A549 (cell line): ENCODE measurements at regions not wholly inside any gene's neighbourhood (a gene's known extent, or its start where the extent isn't known, plus 50 kb on each side); places are given as distances from the start of the nearest gene placed in this dataset.

Experiments
- ATAC-seq, 2 experiments: fragments of 200-7000 bp in 1 of 2; fragments of >200 bp in 1 of 2; cut with Nextera tagmentation in 1 of 2; cut with Tn5 transposase in 1 of 2; 3 replicates each; pipeline versions ENCODE4 v1.8.0 to v1.9.1; 2018 to 2020; ENCODE audit warnings: mild to moderate bottlenecking in 1 of 2, moderate library complexity in 1 of 2
- CTCF ChIA-PET: fragments of 300-600 bp; sonication (Branson Sonifier 250); formaldehyde crosslinking; extraction: SDS; loops from one replicate; lab custom pipeline; 2021; ENCODE audit warnings: antibody characterized with exemption, inconsistent platforms; lab: Yijun Ruan, JAX
- POLR2A ChIA-PET: fragments of 350-600 bp; formaldehyde crosslinking; extraction: SDS; loops from one replicate; lab custom pipeline; 2021; ENCODE audit warnings: antibody characterized with exemption, inconsistent platforms; lab: Yijun Ruan, JAX
- DNase-seq, 2 experiments: peaks; one replicate each; pipeline versions ENCODE4 v3.0.0 to v3.0.0-alpha.2; 2011 to 2016; ENCODE audit warnings: low read depth in 1 of 2, low spot score in 1 of 2
- FAIRE-seq: peaks from 2 replicates; lab custom pipeline; 2011; peaks lifted over from hg19 to GRCh38; lab: Jason Lieb, UNC
- H3K27ac ChIP-seq, 2 experiments: fragments of >200 bp; sonication (Bioruptor Twin); formaldehyde crosslinking; 3 replicates each; pipeline ENCODE4 v1.5.1; 2016 to 2017
- H3K4me1 ChIP-seq: fragments of >200 bp; sonication (Bioruptor Twin); formaldehyde crosslinking; 3 replicates; pipeline ENCODE4 v1.6.1; 2016
- H3K4me2 ChIP-seq: fragments of >200 bp; sonication (Bioruptor Twin); formaldehyde crosslinking; 3 replicates; pipeline ENCODE4 v1.6.1; 2016
- H3K4me3 ChIP-seq: fragments of >200 bp; sonication (Bioruptor Twin); formaldehyde crosslinking; 3 replicates; pipeline ENCODE4 v1.5.1; 2016
- H3K9me3 ChIP-seq: fragments of >200 bp; sonication (Bioruptor Twin); formaldehyde crosslinking; 3 replicates; pipeline ENCODE4 v1.6.1; 2016
- BCL3 ChIP-seq: fragments of >200 bp; sonication (Bioruptor Twin); formaldehyde crosslinking; IDR thresholded peaks from 3 replicates; pipeline ENCODE4 v1.6.1; 2016
- CEBPB ChIP-seq, 2 experiments: fragments of >200 bp in 1 of 2; sonication (Bioruptor Twin) in 1 of 2; formaldehyde crosslinking in 1 of 2; IDR thresholded peaks; 2 replicates each; pipeline ENCODE4 v1.6.1; 2012 to 2016
- CHD2 ChIP-seq: fragments of 150-350 bp; IDR thresholded peaks from 2 replicates; pipeline ENCODE4 v1.6.1; 2014; ENCODE audit warnings: low read length; ENCODE audit not compliant: partially characterized antibody
- CTCF ChIP-seq: fragments of >200 bp; sonication (Bioruptor Twin); formaldehyde crosslinking; IDR thresholded peaks from 3 replicates; pipeline ENCODE4 v1.5.1; 2016
- E2F6 ChIP-seq: IDR thresholded peaks from 2 replicates; pipeline ENCODE4 v1.6.1; 2012; ENCODE audit warnings: low read depth, borderline replicate concordance
- EHMT2 ChIP-seq: fragments of 200-600 bp; sonication (generic); IDR thresholded peaks from 2 replicates; pipeline ENCODE4 v1.6.1; 2016; ENCODE audit warnings: antibody characterized with exemption, low read depth, mild to moderate bottlenecking, moderate library complexity
- ELK1 ChIP-seq: fragments of 150-350 bp; IDR thresholded peaks from 2 replicates; pipeline ENCODE4 v1.6.1; 2014; ENCODE audit warnings: low read depth, mild to moderate bottlenecking, low read length
- EP300 ChIP-seq, 2 experiments: fragments of >200 bp; sonication (Bioruptor Twin); formaldehyde crosslinking; IDR thresholded peaks; 2 replicates in 1 of 2; 3 replicates in 1 of 2; pipeline ENCODE4 v1.6.1; 2016 to 2017
- GATA3 ChIP-seq: IDR thresholded peaks from 2 replicates; pipeline ENCODE4 v1.6.1; 2012; ENCODE audit warnings: borderline replicate concordance
- HES2 ChIP-seq: fragments of >200 bp; sonication (Bioruptor Twin); formaldehyde crosslinking; IDR thresholded peaks from 2 replicates; pipeline ENCODE4 v1.6.1; 2016
- HMGXB4 ChIP-seq: fragments of 250-450 bp; sonication (Bioruptor Pico); IDR thresholded peaks from 2 replicates; pipeline ENCODE4 v1.5.0; 2021; ENCODE audit warnings: mild to moderate bottlenecking, moderate library complexity, borderline replicate concordance
- JUNB ChIP-seq: fragments of >200 bp; sonication (Bioruptor Twin); formaldehyde crosslinking; IDR thresholded peaks from 2 replicates; pipeline ENCODE4 v1.6.1; 2016
- KDM1A ChIP-seq: fragments of 200-600 bp; sonication (generic); IDR thresholded peaks from 2 replicates; pipeline ENCODE4 v1.6.1; 2016; ENCODE audit warnings: low read depth, mild to moderate bottlenecking
- POLR2AphosphoS2 ChIP-seq: conservative IDR thresholded peaks from 2 replicates; pipeline ENCODE4 v1.6.1; 2012; ENCODE audit warnings: low read length, improper control_type of control experiment, inconsistent platforms
- TFCP2L1 ChIP-seq: fragments of 250-450 bp; sonication (Bioruptor Pico); IDR thresholded peaks from 2 replicates; pipeline ENCODE4 v1.5.0; 2021; ENCODE audit warnings: mild to moderate bottlenecking
- ZSCAN20 ChIP-seq: fragments of 250-450 bp; sonication (Bioruptor Pico); IDR thresholded peaks from 2 replicates; pipeline ENCODE4 v1.8.0; 2022; ENCODE audit warnings: mild to moderate bottlenecking, moderate library complexity
- WGBS: methylation state at CpG from one replicate; pipeline ENCODE4 v1.1.6; 2017; ENCODE audit errors: missing lambda C conversion rate; 5-methylcytosine and 5-hydroxymethylcytosine counted together

- ATAC-seq: no peak
- Histone ChIP-seq H3K4me2 (no peak overlapping the region), H3K4me1 (peaks cover 18% of the 10 kb centered on the region), H3K27ac (no peak overlapping the region), H3K9me3 (peaks cover 19% of the 10 kb centered on the region), H3K4me3 (no peak overlapping the region)
- ChIA-PET CTCF (interaction anchor here (1.3 kb wide), 1 partner anchor 16 kb away, joined by 3 read pairs; no protein-coding TSS in a partner anchor), POLR2A (no interaction called here)
- no peak for FAIRE-seq
- no peak for DNase-seq
- 50% methylated on average over 2 of the region's 2 CpGs for WGBS
- no peak for TF ChIP-seq CEBPB (IDR thresholded peaks at IDR 0.05)
- no peak for TF ChIP-seq ZSCAN20 (CRISPR knock-in tag)
- no peak for TF ChIP-seq JUNB
- TF ChIP-seq ELK1: no peak
- no peak for TF ChIP-seq CTCF
Measured at GRCh38 chr13:99072356-99072755, 94.5 kb upstream of the DOCK9 start.

GRCh38 chr13:99072941-99073340, 95.1 kb upstream of the DOCK9 start:
- CTCF ChIA-PET: interaction anchor here (0.6 to 1.3 kb wide), 2 partner anchors 16 to 147 kb away, joined by 3 read pairs; no protein-coding TSS in a partner anchor
- no peak overlapping the region for H3K4me2 ChIP-seq
- ATAC-seq (no peak), FAIRE-seq (no peak)
- TF ChIP-seq CHD2 (no peak), GATA3 (no peak), POLR2AphosphoS2 (no peak), TFCP2L1 (CRISPR knock-in tag) (no peak), KDM1A (no peak), EHMT2 (no peak), HES2 (no peak), BCL3 (no peak), E2F6 (no peak)
- TF ChIP-seq, all 56 proteins: peak for 0
- POLR2A ChIA-PET: no interaction called here
- peaks cover 19% of the 10 kb centered on the region for H3K9me3 ChIP-seq
- H3K27ac ChIP-seq: no peak overlapping the region
- peaks cover 13% of the 10 kb centered on the region for H3K4me1 ChIP-seq
- DNase-seq: no peak
- no peak overlapping the region for H3K4me3 ChIP-seq
- WGBS: 93% methylated on average over 4 of the region's 4 CpGs

- Histone ChIP-seq H3K4me2 (no peak overlapping the region), H3K27ac (no peak overlapping the region), H3K4me1 (peaks cover 2% of the 10 kb centered on the region; the same call in 1 of the 3 replicates), H3K4me3 (no peak overlapping the region), H3K9me3 (peaks cover 19% of the 10 kb centered on the region)
- CTCF ChIA-PET: no interaction called here
- TF ChIP-seq ELK1 (no peak), EP300 (IDR thresholded peaks at IDR 0.05) (no peak), HMGXB4 (no peak)
- FAIRE-seq (no peak), DNase-seq (no peak), ATAC-seq (no peak)
- 83% methylated on average over 2 of the region's 2 CpGs for WGBS
- POLR2A ChIA-PET: no interaction called here
Measured at GRCh38 chr13:99074693-99075092, 96.8 kb upstream of the DOCK9 start.
